22Rv1 (cell line): ENCODE measurements at regions not wholly inside any gene's neighbourhood (a gene's known extent, or its start where the extent isn't known, plus 50 kb on each side); places are given as distances from the start of the nearest gene placed in this dataset.

Experiments used
- ZFX ChIP-seq: fragments of 450-650 bp; IDR thresholded peaks from 2 replicates; pipeline ENCODE4 v1.6.1; 2017; ENCODE audit warnings: antibody characterized with exemption, borderline replicate concordance
- TF ChIP-seq, protein P1 (sequence below): fragments of 450-650 bp; IDR thresholded peaks from 2 replicates; pipeline ENCODE4 v1.5.1; 2017; ENCODE audit warnings: mild to moderate bottlenecking

DNA sequence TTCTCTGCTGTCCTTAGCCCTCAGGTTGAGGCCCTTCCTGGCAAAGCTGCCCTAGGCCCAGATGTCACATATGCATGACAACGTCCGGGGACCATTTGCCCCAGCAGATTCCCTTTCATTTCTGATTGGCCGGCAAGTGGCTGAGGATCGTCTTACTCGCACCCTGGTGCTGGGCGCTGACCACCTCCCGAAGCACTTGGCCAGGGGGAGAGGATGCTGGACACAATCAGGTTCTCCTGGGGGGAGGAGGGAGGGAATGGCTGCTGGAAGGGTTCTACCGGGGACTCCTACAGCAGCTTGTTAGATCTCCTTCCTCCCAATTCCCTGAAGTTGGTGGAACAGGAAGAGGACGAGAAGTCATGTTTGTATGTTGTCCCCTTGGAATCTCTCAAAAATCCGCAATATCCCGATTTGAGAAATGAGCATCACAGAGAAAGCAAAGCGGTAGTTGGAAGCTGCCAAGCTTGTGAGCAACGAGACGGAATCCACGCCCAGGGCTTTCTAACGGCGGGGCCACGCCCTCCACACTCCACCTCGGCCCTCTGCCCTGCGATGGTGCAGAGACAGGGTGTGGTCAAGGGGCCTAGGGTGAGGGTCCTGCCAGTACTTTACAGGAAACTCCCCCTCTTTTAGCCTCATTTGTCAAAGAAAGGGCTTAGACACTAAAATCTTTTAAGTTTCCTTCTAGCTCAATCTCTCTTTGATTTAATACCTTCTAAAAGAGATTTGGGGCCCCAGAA is 61.8 kb upstream of the YWHAQ start:
- TF ChIP-seq, protein P1, sequence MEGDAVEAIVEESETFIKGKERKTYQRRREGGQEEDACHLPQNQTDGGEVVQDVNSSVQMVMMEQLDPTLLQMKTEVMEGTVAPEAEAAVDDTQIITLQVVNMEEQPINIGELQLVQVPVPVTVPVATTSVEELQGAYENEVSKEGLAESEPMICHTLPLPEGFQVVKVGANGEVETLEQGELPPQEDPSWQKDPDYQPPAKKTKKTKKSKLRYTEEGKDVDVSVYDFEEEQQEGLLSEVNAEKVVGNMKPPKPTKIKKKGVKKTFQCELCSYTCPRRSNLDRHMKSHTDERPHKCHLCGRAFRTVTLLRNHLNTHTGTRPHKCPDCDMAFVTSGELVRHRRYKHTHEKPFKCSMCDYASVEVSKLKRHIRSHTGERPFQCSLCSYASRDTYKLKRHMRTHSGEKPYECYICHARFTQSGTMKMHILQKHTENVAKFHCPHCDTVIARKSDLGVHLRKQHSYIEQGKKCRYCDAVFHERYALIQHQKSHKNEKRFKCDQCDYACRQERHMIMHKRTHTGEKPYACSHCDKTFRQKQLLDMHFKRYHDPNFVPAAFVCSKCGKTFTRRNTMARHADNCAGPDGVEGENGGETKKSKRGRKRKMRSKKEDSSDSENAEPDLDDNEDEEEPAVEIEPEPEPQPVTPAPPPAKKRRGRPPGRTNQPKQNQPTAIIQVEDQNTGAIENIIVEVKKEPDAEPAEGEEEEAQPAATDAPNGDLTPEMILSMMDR, result no peak
- no peak for TF ChIP-seq ZFX
